PFSK-1 (cell line): ENCODE measurements at regions not wholly inside any gene's neighbourhood (a gene's known extent, or its start where the extent isn't known, plus 50 kb on each side); places are given as distances from the start of the nearest gene placed in this dataset.

ENCODE experiments used
- POLR2AphosphoS5 ChIP-seq: IDR thresholded peaks from 2 replicates; pipeline ENCODE4 v1.6.1; 2012; ENCODE audit warnings: low read depth, mild to moderate bottlenecking, control low read depth, low read length, moderate library complexity
- TF ChIP-seq, protein P1 (sequence below), 2 experiments: IDR thresholded peaks; 2 replicates each; pipeline versions ENCODE4 v1.6.1 to v1.8.0; 2011 to 2012; ENCODE audit warnings: low read depth in 2 of 2, low read length in 2 of 2, control low read depth in 1 of 2, inconsistent platforms in 1 of 2, mild to moderate bottlenecking in 1 of 2, moderate library complexity in 1 of 2; ENCODE audit not compliant: insufficient read depth in 1 of 2

DNA sequence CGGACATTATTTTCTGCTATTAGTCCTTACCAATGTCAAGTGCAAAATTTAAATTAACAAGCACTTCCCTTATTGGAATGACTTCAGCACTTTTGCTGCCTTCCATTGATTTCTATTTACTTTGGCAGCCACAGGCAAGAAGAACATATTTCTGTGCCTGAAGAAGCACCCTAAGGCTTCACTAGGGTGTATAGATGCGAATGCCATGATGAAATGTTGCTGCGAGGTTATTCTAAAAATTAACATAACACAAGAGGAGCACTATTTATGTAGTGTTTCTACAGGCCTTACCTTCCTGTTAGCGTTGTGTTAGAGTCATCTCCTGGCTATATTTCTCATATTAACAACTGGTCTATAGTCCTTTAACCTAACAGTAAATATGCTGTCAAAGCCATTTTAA is 365.0 kb upstream of the HNRNPA3 start:
- TF ChIP-seq, protein P1, sequence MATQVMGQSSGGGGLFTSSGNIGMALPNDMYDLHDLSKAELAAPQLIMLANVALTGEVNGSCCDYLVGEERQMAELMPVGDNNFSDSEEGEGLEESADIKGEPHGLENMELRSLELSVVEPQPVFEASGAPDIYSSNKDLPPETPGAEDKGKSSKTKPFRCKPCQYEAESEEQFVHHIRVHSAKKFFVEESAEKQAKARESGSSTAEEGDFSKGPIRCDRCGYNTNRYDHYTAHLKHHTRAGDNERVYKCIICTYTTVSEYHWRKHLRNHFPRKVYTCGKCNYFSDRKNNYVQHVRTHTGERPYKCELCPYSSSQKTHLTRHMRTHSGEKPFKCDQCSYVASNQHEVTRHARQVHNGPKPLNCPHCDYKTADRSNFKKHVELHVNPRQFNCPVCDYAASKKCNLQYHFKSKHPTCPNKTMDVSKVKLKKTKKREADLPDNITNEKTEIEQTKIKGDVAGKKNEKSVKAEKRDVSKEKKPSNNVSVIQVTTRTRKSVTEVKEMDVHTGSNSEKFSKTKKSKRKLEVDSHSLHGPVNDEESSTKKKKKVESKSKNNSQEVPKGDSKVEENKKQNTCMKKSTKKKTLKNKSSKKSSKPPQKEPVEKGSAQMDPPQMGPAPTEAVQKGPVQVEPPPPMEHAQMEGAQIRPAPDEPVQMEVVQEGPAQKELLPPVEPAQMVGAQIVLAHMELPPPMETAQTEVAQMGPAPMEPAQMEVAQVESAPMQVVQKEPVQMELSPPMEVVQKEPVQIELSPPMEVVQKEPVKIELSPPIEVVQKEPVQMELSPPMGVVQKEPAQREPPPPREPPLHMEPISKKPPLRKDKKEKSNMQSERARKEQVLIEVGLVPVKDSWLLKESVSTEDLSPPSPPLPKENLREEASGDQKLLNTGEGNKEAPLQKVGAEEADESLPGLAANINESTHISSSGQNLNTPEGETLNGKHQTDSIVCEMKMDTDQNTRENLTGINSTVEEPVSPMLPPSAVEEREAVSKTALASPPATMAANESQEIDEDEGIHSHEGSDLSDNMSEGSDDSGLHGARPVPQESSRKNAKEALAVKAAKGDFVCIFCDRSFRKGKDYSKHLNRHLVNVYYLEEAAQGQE (IDR thresholded peaks at IDR 0.05; ENCODE audit: insufficient read depth in 1 of 2, low read depth in 2 of 2, low read length in 2 of 2), result no peak
- no peak for TF ChIP-seq POLR2AphosphoS5
